ENCODE measurements at regions not wholly inside any gene's neighbourhood (a gene's known extent, or its start where the extent isn't known, plus 50 kb on each side); places are given as distances from the start of the nearest gene placed in this dataset.

DNA sequence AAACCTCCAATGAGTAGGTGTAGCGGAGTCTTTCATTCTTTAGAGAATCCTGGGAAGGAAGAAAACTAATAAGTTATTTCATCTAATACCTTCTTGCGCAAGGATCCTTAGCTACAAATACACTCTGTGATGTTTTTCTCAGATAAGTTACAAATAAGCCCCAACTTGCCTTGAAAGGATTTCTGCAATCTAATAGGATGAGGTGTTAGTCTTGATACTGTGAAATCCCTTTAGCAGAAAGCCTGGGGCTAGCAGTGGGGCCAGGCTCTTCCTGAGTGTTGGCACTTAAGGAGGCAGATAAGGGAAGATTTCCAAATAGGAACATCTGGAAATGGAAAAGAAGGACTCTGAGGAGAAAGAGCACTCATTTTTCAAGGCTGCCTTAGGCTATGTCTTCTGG lies 168.0 kb upstream of the DAB1 start:
- H3K9me3 ChIP-seq, result no peaks in the 10 kb centered on the region
- no peak for DNase-seq (ENCODE audit: low spot score)
- H3K4me3 ChIP-seq, result no peak overlapping the region
- H3K4me1 ChIP-seq, result no peaks in the 10 kb centered on the region
- no peak overlapping the region for H3K27ac ChIP-seq
- no peaks in the 10 kb centered on the region for H3K36me3 ChIP-seq
- no peaks in the 10 kb centered on the region for H3K27me3 ChIP-seq
- TF ChIP-seq, protein P1, sequence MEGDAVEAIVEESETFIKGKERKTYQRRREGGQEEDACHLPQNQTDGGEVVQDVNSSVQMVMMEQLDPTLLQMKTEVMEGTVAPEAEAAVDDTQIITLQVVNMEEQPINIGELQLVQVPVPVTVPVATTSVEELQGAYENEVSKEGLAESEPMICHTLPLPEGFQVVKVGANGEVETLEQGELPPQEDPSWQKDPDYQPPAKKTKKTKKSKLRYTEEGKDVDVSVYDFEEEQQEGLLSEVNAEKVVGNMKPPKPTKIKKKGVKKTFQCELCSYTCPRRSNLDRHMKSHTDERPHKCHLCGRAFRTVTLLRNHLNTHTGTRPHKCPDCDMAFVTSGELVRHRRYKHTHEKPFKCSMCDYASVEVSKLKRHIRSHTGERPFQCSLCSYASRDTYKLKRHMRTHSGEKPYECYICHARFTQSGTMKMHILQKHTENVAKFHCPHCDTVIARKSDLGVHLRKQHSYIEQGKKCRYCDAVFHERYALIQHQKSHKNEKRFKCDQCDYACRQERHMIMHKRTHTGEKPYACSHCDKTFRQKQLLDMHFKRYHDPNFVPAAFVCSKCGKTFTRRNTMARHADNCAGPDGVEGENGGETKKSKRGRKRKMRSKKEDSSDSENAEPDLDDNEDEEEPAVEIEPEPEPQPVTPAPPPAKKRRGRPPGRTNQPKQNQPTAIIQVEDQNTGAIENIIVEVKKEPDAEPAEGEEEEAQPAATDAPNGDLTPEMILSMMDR (IDR thresholded peaks at IDR 0.05), result no peak

DNA sequence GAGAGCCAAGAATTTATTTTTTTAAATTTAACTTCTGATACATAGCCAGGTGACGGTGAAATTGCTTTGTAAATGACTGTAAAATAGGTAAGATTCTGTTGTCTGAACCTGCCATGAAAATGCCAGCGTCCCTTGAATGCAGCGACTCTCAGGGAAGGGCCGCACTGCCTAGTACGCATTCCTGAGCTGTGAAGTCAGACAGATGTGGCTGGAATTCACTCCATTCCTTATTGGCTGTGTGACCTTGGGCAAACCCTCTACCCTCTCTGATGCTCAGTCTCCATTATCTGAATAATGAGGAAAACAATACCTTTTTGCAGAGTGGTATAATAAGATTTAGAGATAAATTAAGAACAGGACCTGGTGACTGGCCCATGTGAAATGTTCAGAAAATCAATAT lies 167.1 kb upstream of the DAB1 start:
- TF ChIP-seq, protein P1 (IDR thresholded peaks at IDR 0.05), result no peak
- H3K9me3 ChIP-seq, result no peaks in the 10 kb centered on the region
- H3K4me3 ChIP-seq, result no peak overlapping the region
- no peaks in the 10 kb centered on the region for H3K36me3 ChIP-seq
- H3K4me1 ChIP-seq, result no peaks in the 10 kb centered on the region
- H3K27me3 ChIP-seq, result no peaks in the 10 kb centered on the region
- no peak for DNase-seq (ENCODE audit: low spot score)
- no peak overlapping the region for H3K27ac ChIP-seq

DNA sequence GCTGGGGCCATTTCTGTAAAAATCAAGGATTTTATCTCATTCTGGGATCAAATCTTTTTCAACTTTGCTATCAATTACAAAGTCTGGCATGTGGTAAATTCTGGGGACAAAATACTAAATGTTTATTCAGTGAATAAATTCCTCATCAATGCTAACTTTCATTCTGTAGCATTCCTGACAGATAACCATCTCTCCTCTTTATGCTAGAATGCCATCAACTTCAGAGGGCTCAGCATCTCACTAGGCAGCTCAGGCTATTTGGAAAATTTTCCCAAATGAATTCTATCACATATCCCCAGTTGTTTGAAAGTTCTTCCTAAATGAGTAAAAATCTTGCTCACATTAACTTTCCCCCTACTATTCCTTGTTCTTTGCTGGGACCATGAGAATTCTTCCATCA lies 163.0 kb upstream of the DAB1 start:
- no peaks in the 10 kb centered on the region for H3K27me3 ChIP-seq

DNA sequence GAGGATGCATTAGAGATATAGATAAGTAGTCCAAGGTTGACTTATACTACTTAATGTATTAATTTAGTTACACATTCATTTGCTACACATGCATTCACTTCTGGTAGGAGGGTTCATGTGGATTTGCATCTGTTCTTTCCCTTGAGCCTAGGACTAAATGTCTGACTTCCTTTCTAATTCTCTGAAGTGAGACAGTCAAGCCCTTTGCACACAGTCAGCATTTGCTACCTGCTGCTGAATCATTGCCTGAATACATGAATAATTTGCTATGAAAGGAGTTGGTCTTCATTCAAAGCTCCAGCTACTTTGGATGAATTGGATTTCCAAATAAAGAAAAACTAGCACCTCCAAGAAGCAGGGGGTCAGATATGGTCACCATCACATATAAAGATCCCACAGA lies 154.8 kb upstream of the DAB1 start:
- no peaks in the 10 kb centered on the region for H3K36me3 ChIP-seq
- no peak for DNase-seq (ENCODE audit: low spot score)
- no peaks in the 10 kb centered on the region for H3K27me3 ChIP-seq
- no peak overlapping the region for H3K27ac ChIP-seq
- no peaks in the 10 kb centered on the region for H3K4me1 ChIP-seq
- TF ChIP-seq, protein P1 (IDR thresholded peaks at IDR 0.05), result no peak
- no peaks in the 10 kb centered on the region for H3K9me3 ChIP-seq
- no peak overlapping the region for H3K4me3 ChIP-seq

More for the DNA sequence above, 163.0 kb upstream of the DAB1 start:
- no peaks in the 10 kb centered on the region for H3K4me1 ChIP-seq
- no peaks in the 10 kb centered on the region for H3K9me3 ChIP-seq
- H3K4me3 ChIP-seq, result no peak overlapping the region
- H3K36me3 ChIP-seq, result no peaks in the 10 kb centered on the region
- DNase-seq (ENCODE audit: low spot score), result no peak
- no peak overlapping the region for H3K27ac ChIP-seq
- TF ChIP-seq, protein P1 (IDR thresholded peaks at IDR 0.05), result no peak

DNA sequence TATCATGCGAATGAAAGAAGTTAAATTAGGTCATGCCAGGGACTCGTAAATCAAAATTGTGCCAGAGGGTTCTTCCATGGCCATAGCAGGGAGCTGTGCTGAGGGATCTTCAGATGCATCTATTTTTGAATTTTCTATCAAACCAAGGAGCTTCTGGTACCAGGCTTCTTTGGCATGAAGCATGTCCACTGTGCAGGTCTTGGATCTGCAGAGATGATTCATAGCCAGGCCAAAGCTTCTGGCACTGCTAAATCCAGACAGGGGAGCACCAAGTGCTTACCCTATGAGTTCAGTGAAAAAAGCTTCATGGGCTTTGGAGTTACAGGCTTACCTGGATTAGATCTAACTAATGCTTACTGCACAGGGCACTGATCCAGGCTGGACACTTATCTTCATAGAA lies 154.2 kb upstream of the DAB1 start:
- Histone ChIP-seq H3K4me1 (no peaks in the 10 kb centered on the region), H3K9me3 (no peaks in the 10 kb centered on the region), H3K36me3 (no peaks in the 10 kb centered on the region), H3K4me3 (no peak overlapping the region), H3K27me3 (no peaks in the 10 kb centered on the region), H3K27ac (no peak overlapping the region)
- DNase-seq (ENCODE audit: low spot score), result no peak
- TF ChIP-seq, protein P1 (IDR thresholded peaks at IDR 0.05), result no peak

DNA sequence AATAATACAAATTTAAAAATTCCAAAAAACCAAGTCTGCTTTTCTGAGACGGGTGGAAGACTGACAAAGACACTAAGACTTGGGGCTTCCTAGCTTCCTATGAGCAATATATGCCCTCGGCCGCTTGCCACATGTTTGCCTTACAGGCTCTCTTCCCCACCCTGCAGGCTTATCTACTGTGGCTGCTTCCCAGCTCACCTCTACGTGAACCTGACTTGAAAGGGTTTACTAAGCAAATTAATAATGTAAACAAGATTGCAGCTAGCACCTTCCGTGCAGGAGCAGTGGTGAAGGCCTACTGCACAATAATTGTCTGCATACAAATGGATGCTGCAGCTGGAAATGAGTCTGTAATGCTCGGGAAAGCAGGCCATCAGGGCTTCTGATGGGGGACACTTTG lies 152.9 kb upstream of the DAB1 start:
- no peaks in the 10 kb centered on the region for H3K27me3 ChIP-seq
- H3K4me1 ChIP-seq, result no peaks in the 10 kb centered on the region
- TF ChIP-seq, protein P1 (IDR thresholded peaks at IDR 0.05), result no peak
- H3K9me3 ChIP-seq, result no peaks in the 10 kb centered on the region
- no peak overlapping the region for H3K4me3 ChIP-seq
- no peak overlapping the region for H3K27ac ChIP-seq
- no peaks in the 10 kb centered on the region for H3K36me3 ChIP-seq
- DNase-seq (ENCODE audit: low spot score), result no peak

Measured in right atrium auricular region (tissue), 2 donors.